ENCODE measurements at regions not wholly inside any gene's neighbourhood (a gene's known extent, or its start where the extent isn't known, plus 50 kb on each side); places are given as distances from the start of the nearest gene placed in this dataset.
A peak's percentile ranks its signal among the peaks of the same experiment; 100 is the strongest.

DNA sequence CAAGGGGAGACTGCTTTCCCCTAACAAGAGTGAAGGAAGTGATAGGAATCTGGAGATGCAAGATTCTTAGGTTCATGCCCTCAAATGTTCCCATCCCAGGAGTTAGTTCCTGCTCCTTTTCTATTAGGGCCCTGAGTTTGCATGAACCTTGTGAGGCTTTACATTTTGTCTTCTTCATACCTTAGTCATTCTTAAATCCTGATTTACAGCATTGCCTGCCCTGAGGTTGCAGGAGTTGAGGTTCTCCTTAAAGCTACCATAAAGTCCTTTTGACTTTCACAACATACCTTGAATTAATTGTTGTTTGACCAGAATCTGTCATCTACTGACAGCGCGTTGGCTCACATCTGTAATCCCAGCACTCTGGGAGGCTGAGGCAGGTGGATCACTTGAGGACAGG, 151.5 kb upstream of the ABCA1 start:
- Histone ChIP-seq H3K36me3 (ENCODE audit: control insufficient read depth, insufficient read depth, low read length) (no peaks in the 10 kb centered on the region), H3K9ac (ENCODE audit: extremely low read depth, low read length, poor library complexity, severe bottlenecking) (no peak overlapping the region), H3K27me3 (ENCODE audit: control insufficient read depth, insufficient read depth, low read length, poor library complexity, severe bottlenecking) (no peaks in the 10 kb centered on the region), H3K27ac (ENCODE audit: low read depth, low read length) (no peak overlapping the region), H3K4me1 (ENCODE audit: control insufficient read depth, insufficient read depth, low read length) (peaks cover 8% of the 10 kb centered on the region), H3K9me3 (ENCODE audit: control insufficient read depth, low read length) (no peaks in the 10 kb centered on the region), H3K4me3 (ENCODE audit: low read length) (no peak overlapping the region)
- Mint-ChIP-seq H3K27ac (no peak overlapping the region), H3K4me3 (no peak overlapping the region), H3K4me1 (peaks cover 34% of the 10 kb centered on the region), H3K36me3 (ENCODE audit: low read depth) (no peaks in the 10 kb centered on the region), H3K9me3 (no peaks in the 10 kb centered on the region), H3K27me3 (ENCODE audit: insufficient read depth) (no peaks in the 10 kb centered on the region)
- WGBS, 2 experiments (ENCODE audit: insufficient coverage in 1 of 2, insufficient read length in 1 of 2), result 86 to 99% methylated on average over 2 of the region's 2 CpGs
- TF ChIP-seq, protein P1, sequence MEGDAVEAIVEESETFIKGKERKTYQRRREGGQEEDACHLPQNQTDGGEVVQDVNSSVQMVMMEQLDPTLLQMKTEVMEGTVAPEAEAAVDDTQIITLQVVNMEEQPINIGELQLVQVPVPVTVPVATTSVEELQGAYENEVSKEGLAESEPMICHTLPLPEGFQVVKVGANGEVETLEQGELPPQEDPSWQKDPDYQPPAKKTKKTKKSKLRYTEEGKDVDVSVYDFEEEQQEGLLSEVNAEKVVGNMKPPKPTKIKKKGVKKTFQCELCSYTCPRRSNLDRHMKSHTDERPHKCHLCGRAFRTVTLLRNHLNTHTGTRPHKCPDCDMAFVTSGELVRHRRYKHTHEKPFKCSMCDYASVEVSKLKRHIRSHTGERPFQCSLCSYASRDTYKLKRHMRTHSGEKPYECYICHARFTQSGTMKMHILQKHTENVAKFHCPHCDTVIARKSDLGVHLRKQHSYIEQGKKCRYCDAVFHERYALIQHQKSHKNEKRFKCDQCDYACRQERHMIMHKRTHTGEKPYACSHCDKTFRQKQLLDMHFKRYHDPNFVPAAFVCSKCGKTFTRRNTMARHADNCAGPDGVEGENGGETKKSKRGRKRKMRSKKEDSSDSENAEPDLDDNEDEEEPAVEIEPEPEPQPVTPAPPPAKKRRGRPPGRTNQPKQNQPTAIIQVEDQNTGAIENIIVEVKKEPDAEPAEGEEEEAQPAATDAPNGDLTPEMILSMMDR (conservative IDR thresholded peaks at IDR 0.05), result no peak
- no peak for DNase-seq

DNA sequence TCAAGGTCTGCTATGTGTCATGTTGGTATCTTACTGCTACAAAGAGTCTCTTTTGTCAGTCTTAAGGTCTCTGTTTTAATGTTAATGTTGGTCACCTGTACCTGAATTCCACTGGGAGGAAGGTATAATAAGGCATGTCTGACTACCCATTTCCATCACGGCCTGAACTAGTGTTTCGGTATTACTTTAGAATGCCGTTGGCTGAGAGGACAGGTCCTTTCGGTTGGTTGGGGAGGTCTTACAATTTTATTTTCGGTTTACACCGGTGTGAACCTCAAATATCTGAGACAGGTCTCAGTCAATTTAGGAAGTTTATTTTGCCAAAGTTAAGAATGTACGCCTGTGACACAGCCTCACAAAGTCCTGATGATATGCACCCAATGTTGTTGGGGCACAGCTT, 154.9 kb upstream of the ABCA1 start:
- H3K9me3 ChIP-seq (ENCODE audit: control insufficient read depth, low read length), result no peaks in the 10 kb centered on the region
- no peak overlapping the region for H3K27ac ChIP-seq (ENCODE audit: low read depth, low read length)
- no peak for DNase-seq
- no peaks in the 10 kb centered on the region for H3K27me3 ChIP-seq (ENCODE audit: control insufficient read depth, insufficient read depth, low read length, poor library complexity, severe bottlenecking)
- H3K36me3 ChIP-seq (ENCODE audit: control insufficient read depth, insufficient read depth, low read length), result no peaks in the 10 kb centered on the region
- 70 to 74% methylated on average over 7 of the region's 7 CpGs for WGBS, 2 experiments (ENCODE audit: insufficient coverage in 1 of 2, insufficient read length in 1 of 2)
- peaks cover 8% of the 10 kb centered on the region for H3K4me1 ChIP-seq (ENCODE audit: control insufficient read depth, insufficient read depth, low read length)
- Mint-ChIP-seq H3K4me1 (peaks cover 30% of the 10 kb centered on the region), H3K27me3 (ENCODE audit: insufficient read depth) (no peaks in the 10 kb centered on the region), H3K36me3 (ENCODE audit: low read depth) (peaks cover 3% of the 10 kb centered on the region), H3K9me3 (peaks cover 5% of the 10 kb centered on the region), H3K4me3 (peak overlapping the region; percentile 0), H3K27ac (peak overlapping the region; percentile 45)
- peak overlapping the region; percentile 5 for H3K4me3 ChIP-seq (ENCODE audit: low read length)
- peak overlapping the region; percentile 5 for H3K9ac ChIP-seq (ENCODE audit: extremely low read depth, low read length, poor library complexity, severe bottlenecking)
- TF ChIP-seq, protein P1 (conservative IDR thresholded peaks at IDR 0.05), result no peak

DNA sequence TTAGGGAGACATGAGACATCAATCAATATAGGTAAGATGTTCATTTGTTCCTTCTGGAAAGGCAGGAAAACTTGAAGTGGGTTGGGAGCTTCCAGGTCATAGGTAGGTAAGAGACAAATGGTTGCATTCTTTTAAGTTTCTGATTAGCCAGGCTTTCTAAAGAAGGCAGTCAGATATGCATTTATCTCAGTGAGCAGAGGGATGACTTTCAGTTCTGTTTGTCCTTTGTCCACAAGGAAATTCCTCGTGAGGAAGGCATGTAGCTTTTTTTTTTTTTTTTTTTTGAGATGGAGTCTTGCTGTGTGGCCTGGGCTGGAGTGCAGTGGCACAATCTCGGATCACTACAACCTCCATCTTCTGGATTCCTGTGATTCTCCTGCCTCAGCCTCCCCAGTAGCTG, 155.3 kb upstream of the ABCA1 start:
- H3K27ac Mint-ChIP-seq, result peak overlapping the region; percentile 45
- H3K27me3 ChIP-seq (ENCODE audit: control insufficient read depth, insufficient read depth, low read length, poor library complexity, severe bottlenecking), result no peaks in the 10 kb centered on the region
- no peak for DNase-seq
- peak overlapping the region; percentile 5 for H3K4me3 ChIP-seq (ENCODE audit: low read length)
- peak overlapping the region; percentile 0 for H3K4me3 Mint-ChIP-seq
- H3K36me3 Mint-ChIP-seq (ENCODE audit: low read depth), result peaks cover 3% of the 10 kb centered on the region
- peaks cover 34% of the 10 kb centered on the region for H3K4me1 Mint-ChIP-seq
- 65 to 67% methylated on average over 1 to 2 of the region's 2 CpGs for WGBS, 2 experiments (ENCODE audit: insufficient coverage in 1 of 2, insufficient read length in 1 of 2)
- no peaks in the 10 kb centered on the region for H3K36me3 ChIP-seq (ENCODE audit: control insufficient read depth, insufficient read depth, low read length)
- H3K9me3 ChIP-seq (ENCODE audit: control insufficient read depth, low read length), result no peaks in the 10 kb centered on the region
- TF ChIP-seq, protein P1 (conservative IDR thresholded peaks at IDR 0.05), result no peak
- H3K9ac ChIP-seq (ENCODE audit: extremely low read depth, low read length, poor library complexity, severe bottlenecking), result no peak overlapping the region
- H3K9me3 Mint-ChIP-seq, result peaks cover 5% of the 10 kb centered on the region
- H3K27ac ChIP-seq (ENCODE audit: low read depth, low read length), result no peak overlapping the region
- H3K4me1 ChIP-seq (ENCODE audit: control insufficient read depth, insufficient read depth, low read length), result peaks cover 8% of the 10 kb centered on the region
- no peaks in the 10 kb centered on the region for H3K27me3 Mint-ChIP-seq (ENCODE audit: insufficient read depth)

Measured in endodermal cell (in vitro differentiated cells).